SK-N-SH treated with all-trans-retinoic acid at 6 μM for 48 hours (cell line): ENCODE measurements at regions not wholly inside any gene's neighbourhood (a gene's known extent, or its start where the extent isn't known, plus 50 kb on each side); places are given as distances from the start of the nearest gene placed in this dataset.
A peak's percentile ranks its signal among the peaks of the same experiment; 100 is the strongest.

Source experiments
- ATAC-seq: fragments of 200-7000 bp; cut with Tn5 transposase; 3 replicates; pipeline ENCODE4 v1.9.1; 2020; ENCODE audit warnings: mild to moderate bottlenecking, moderate library complexity
- ARNTL ChIP-seq: fragments of 450-650 bp; formaldehyde crosslinking; IDR thresholded peaks from 2 replicates; pipeline ENCODE4 v1.5.0; 2020; ENCODE audit warnings: low read depth, mild to moderate bottlenecking, moderate library complexity, borderline replicate concordance
- BACH2 ChIP-seq: fragments of 250-450 bp; sonication (Bioruptor Pico); IDR thresholded peaks from 2 replicates; pipeline ENCODE4 v1.9.0; 2021; ENCODE audit warnings: mild to moderate bottlenecking, borderline replicate concordance
- CSDC2 ChIP-seq: fragments of 250-450 bp; sonication (Bioruptor Pico); IDR thresholded peaks from 2 replicates; pipeline ENCODE4 v1.5.0; 2020; ENCODE audit warnings: mild to moderate bottlenecking, moderate library complexity
- CSRNP3 ChIP-seq: fragments of 250-450 bp; sonication (Bioruptor Pico); IDR thresholded peaks from 2 replicates; pipeline ENCODE4 v1.5.1; 2021; ENCODE audit warnings: mild to moderate bottlenecking, moderate library complexity
- ESRRG ChIP-seq: fragments of 250-450 bp; sonication (Bioruptor Pico); IDR thresholded peaks from 2 replicates; pipeline ENCODE4 v1.6.1; 2021; ENCODE audit warnings: mild to moderate bottlenecking
- GLIS3 ChIP-seq: fragments of 250-450 bp; sonication (Bioruptor Pico); IDR thresholded peaks from 2 replicates; pipeline ENCODE4 v1.5.0; 2020; ENCODE audit warnings: mild to moderate bottlenecking, moderate library complexity
- ISL1 ChIP-seq: fragments of 250-450 bp; sonication (Bioruptor Pico); IDR thresholded peaks from 2 replicates; pipeline ENCODE4 v2.1.2; 2022; ENCODE audit warnings: mild to moderate bottlenecking, moderate library complexity
- OSR1 ChIP-seq: fragments of 250-450 bp; sonication (Bioruptor Pico); IDR thresholded peaks from 2 replicates; pipeline ENCODE4 v1.8.0; 2022; ENCODE audit warnings: moderate library complexity, mild to moderate bottlenecking, inconsistent platforms
- PATZ1 ChIP-seq: fragments of 250-450 bp; sonication (Bioruptor Pico); IDR thresholded peaks from 2 replicates; pipeline ENCODE4 v1.8.0; 2020; ENCODE audit warnings: mild to moderate bottlenecking, moderate library complexity, borderline replicate concordance
- POU6F1 ChIP-seq: fragments of 250-450 bp; sonication (Bioruptor Pico); IDR thresholded peaks from 2 replicates; pipeline ENCODE4 v1.8.0; 2021; ENCODE audit warnings: low read depth, mild to moderate bottlenecking, moderate library complexity, borderline replicate concordance
- PPARA ChIP-seq: fragments of 250-450 bp; sonication (Bioruptor Pico); IDR thresholded peaks from 2 replicates; pipeline ENCODE4 v1.5.0; 2020; ENCODE audit warnings: mild to moderate bottlenecking, borderline replicate concordance
- RARB ChIP-seq: fragments of 250-450 bp; sonication (Bioruptor Pico); IDR thresholded peaks from 2 replicates; pipeline ENCODE4 v1.8.0; 2021; ENCODE audit warnings: mild to moderate bottlenecking, moderate library complexity
- SNAI2 ChIP-seq: fragments of 250-450 bp; sonication (Bioruptor Pico); IDR thresholded peaks from 2 replicates; pipeline ENCODE4 v1.5.0; 2020; ENCODE audit warnings: mild to moderate bottlenecking, moderate library complexity
- TCF4 ChIP-seq: fragments of 250-450 bp; sonication (Bioruptor Pico); IDR thresholded peaks from 2 replicates; pipeline ENCODE4 v1.8.0; 2021; ENCODE audit warnings: mild to moderate bottlenecking, moderate library complexity, borderline replicate concordance
- TOX ChIP-seq: fragments of 250-450 bp; sonication (Bioruptor Pico); IDR thresholded peaks from 2 replicates; pipeline ENCODE4 v1.8.0; 2021; ENCODE audit warnings: mild to moderate bottlenecking, moderate library complexity, borderline replicate concordance
- TSHZ2 ChIP-seq: fragments of 250-450 bp; sonication (Bioruptor Pico); IDR thresholded peaks from 2 replicates; pipeline ENCODE4 v1.5.0; 2020; ENCODE audit warnings: mild to moderate bottlenecking, moderate library complexity
- ZC3H10 ChIP-seq: fragments of 250-450 bp; sonication (Bioruptor Pico); IDR thresholded peaks from 2 replicates; pipeline ENCODE4 v1.5.1; 2021; ENCODE audit warnings: mild to moderate bottlenecking, moderate library complexity
- ZNF565 ChIP-seq: fragments of 450-650 bp; formaldehyde crosslinking; conservative IDR thresholded peaks from 2 replicates; pipeline ENCODE4 v1.5.0; 2020; ENCODE audit warnings: low read depth, mild to moderate bottlenecking, moderate library complexity
- ZNF70 ChIP-seq: fragments of 450-650 bp; formaldehyde crosslinking; IDR thresholded peaks from 2 replicates; pipeline ENCODE4 v1.5.0; 2020; ENCODE audit warnings: mild to moderate bottlenecking, moderate library complexity
- ZNF8 ChIP-seq: fragments of 450-650 bp; formaldehyde crosslinking; IDR thresholded peaks from 2 replicates; pipeline ENCODE4 v1.5.0; 2020; ENCODE audit warnings: mild to moderate bottlenecking, moderate library complexity

GRCh38 chr11:93248602-93249001 is 50.8 kb upstream of the SLC36A4 start:
- TF ChIP-seq OSR1 (no peak), TOX (CRISPR knock-in tag) (no peak), GLIS3 (CRISPR knock-in tag) (no peak), ESRRG (CRISPR knock-in tag) (no peak), PPARA (no peak), ZNF565 (no peak)

GRCh38 chr11:93249459-93250220 is 51.8 kb upstream of the SLC36A4 start:
- TF ChIP-seq ESRRG (CRISPR knock-in tag) (no peak), ZC3H10 (no peak), TSHZ2 (CRISPR knock-in tag) (no peak), RARB (CRISPR knock-in tag) (no peak), ZNF70 (CRISPR knock-in tag) (no peak), GLIS3 (CRISPR knock-in tag) (no peak), SNAI2 (CRISPR knock-in tag) (no peak), OSR1 (no peak), PPARA (no peak), ISL1 (CRISPR knock-in tag) (no peak), ZNF565 (no peak), TCF4 (CRISPR knock-in tag) (no peak)
- ATAC-seq: no peak

More at GRCh38 chr11:93248602-93249001, 50.8 kb upstream of the SLC36A4 start:
- peak; percentile 54; the same call in 1 of the 3 replicates for ATAC-seq

- no peak for ATAC-seq
- TF ChIP-seq TSHZ2 (CRISPR knock-in tag) (no peak), RARB (CRISPR knock-in tag) (no peak), SNAI2 (CRISPR knock-in tag) (no peak), CSRNP3 (no peak), GLIS3 (CRISPR knock-in tag) (no peak), PATZ1 (CRISPR knock-in tag) (no peak), ZNF565 (no peak), PPARA (no peak), POU6F1 (no peak), ISL1 (CRISPR knock-in tag) (no peak), OSR1 (no peak), TOX (CRISPR knock-in tag) (no peak), ZNF8 (no peak), ESRRG (CRISPR knock-in tag) (no peak), TCF4 (CRISPR knock-in tag) (no peak), ARNTL (CRISPR knock-in tag) (no peak), BACH2 (no peak), CSDC2 (CRISPR knock-in tag) (no peak)
Observed at GRCh38 chr11:93250326-93250725, 52.5 kb upstream of the SLC36A4 start.
